OCI-LY7 (cell line): ENCODE measurements at regions not wholly inside any gene's neighbourhood (a gene's known extent, or its start where the extent isn't known, plus 50 kb on each side); places are given as distances from the start of the nearest gene placed in this dataset.

ENCODE experiments used
- BruUV-seq: library from RNA; stranded (reverse); fragments of 400-500 nt; replicated peaks from 2 replicates; lab custom pipeline; 2021; lab: Mats Ljungman, UMichigan
- CTCF ChIA-PET: fragments of 300-600 bp; sonication (Branson Sonifier 250); formaldehyde crosslinking; loops from one replicate; lab custom pipeline; 2022; ENCODE audit warnings: antibody characterized with exemption; ENCODE audit not compliant: unreplicated experiment; lab: Charles Lee
- POLR2A ChIA-PET: fragments of 300-600 bp; sonication (Branson Sonifier 250); formaldehyde crosslinking; loops from one replicate; lab custom pipeline; 2022; ENCODE audit warnings: antibody characterized with exemption; lab: Charles Lee
- DNase-seq: peaks from one replicate; pipeline ENCODE4 v3.0.0-alpha.2; 2015; ENCODE audit warnings: low spot score
- H2AFZ ChIP-seq: fragments of 200-600 bp; sonication (generic), shearing (Covaris generic); 2 replicates; pipeline ENCODE4 v1.6.1; 2014; ENCODE audit warnings: mild to moderate bottlenecking, antibody characterized with exemption, low read length, moderate library complexity
- H3K27ac ChIP-seq: fragments of 200-600 bp; sonication (generic); 2 replicates; pipeline ENCODE4 v1.5.1; 2014; ENCODE audit warnings: mixed run types, low read depth, mild to moderate bottlenecking, moderate library complexity, low read length, inconsistent platforms; ENCODE audit not compliant: poor library complexity, severe bottlenecking
- H3K36me3 ChIP-seq: fragments of 200-600 bp; sonication (generic); 2 replicates; pipeline ENCODE4 v1.6.1; 2014; ENCODE audit warnings: mild to moderate bottlenecking, antibody characterized with exemption, low read length, moderate library complexity, mixed read lengths; ENCODE audit not compliant: insufficient read depth
- H3K4me1 ChIP-seq: fragments of 200-600 bp; sonication (generic); 2 replicates; pipeline ENCODE4 v1.5.1; 2014; ENCODE audit warnings: mild to moderate bottlenecking, low read length; ENCODE audit not compliant: insufficient read depth, poor library complexity, severe bottlenecking
- H3K4me2 ChIP-seq: fragments of 200-600 bp; sonication (generic); 2 replicates; pipeline ENCODE4 v1.6.1; 2014; ENCODE audit warnings: mild to moderate bottlenecking, low read length
- H3K4me3 ChIP-seq: fragments of 200-600 bp; sonication (generic); 2 replicates; pipeline ENCODE4 v1.5.1; 2014; ENCODE audit warnings: mild to moderate bottlenecking, low read depth, low read length; ENCODE audit not compliant: poor library complexity, severe bottlenecking
- H3K79me2 ChIP-seq: fragments of 200-600 bp; sonication (generic); 2 replicates; pipeline ENCODE4 v1.6.1; 2016; ENCODE audit warnings: low read depth, mild to moderate bottlenecking, low read length, moderate library complexity, mixed read lengths; ENCODE audit not compliant: insufficient read depth
- H3K9me2 ChIP-seq: fragments of 200-600 bp; sonication (generic); 2 replicates; pipeline ENCODE4 v1.6.1; 2016; ENCODE audit warnings: mild to moderate bottlenecking, low read length, mixed read lengths; ENCODE audit not compliant: insufficient read depth
- H3K9me3 ChIP-seq: fragments of 200-600 bp; sonication (generic); 2 replicates; pipeline ENCODE4 v1.6.1; 2014; ENCODE audit warnings: mild to moderate bottlenecking, mixed run types, low read length, mixed read lengths
- H4K20me1 ChIP-seq: fragments of 200-600 bp; sonication (generic); 2 replicates; pipeline ENCODE4 v1.6.1; 2014; ENCODE audit warnings: mild to moderate bottlenecking, antibody characterized with exemption, low read length, moderate library complexity, mixed read lengths; ENCODE audit not compliant: insufficient read depth
- EZH2phosphoT487 ChIP-seq: fragments of 200-600 bp; sonication (generic); IDR thresholded peaks from 2 replicates; pipeline ENCODE4 v1.6.1; 2018; ENCODE audit warnings: low read depth, borderline replicate concordance, mild to moderate bottlenecking, mixed run types, antibody characterized with exemption, low read length, moderate library complexity, mixed read lengths
- intact Hi-C: fragments of 100-400 bp; cut with micrococcal nuclease; formaldehyde crosslinking; loops from one replicate; pipeline ENCODE4 v1.10.0; 2022; ENCODE audit not compliant: unreplicated experiment
- TF ChIP-seq, protein P1 (sequence below): fragments of 200-600 bp; sonication (generic); conservative IDR thresholded peaks from 2 replicates; pipeline ENCODE4 v1.5.1; 2014; ENCODE audit warnings: mild to moderate bottlenecking, antibody characterized with exemption, low read length, moderate library complexity, mixed read lengths

DNA sequence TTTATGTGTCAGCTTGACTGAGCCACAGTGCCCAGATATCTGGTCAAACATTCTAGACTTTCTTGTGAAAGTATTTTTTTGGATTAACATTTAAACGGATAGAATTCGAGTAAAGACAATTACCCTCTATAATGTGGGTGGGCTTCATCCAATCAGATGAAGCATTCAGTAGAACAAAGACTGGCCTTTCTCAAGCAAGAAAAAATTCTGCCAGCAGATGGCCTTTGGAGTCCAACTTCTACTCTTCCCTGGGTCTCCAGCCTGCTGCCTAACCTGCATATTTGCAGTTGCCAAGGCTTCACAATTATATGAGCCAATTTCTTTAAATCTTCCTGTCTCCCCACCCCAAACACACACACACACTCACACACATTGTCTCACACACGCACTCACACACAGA, 86.4 kb downstream of the MED10 start:
- Histone ChIP-seq H3K4me2 (no peak overlapping the region), H3K9me2 (no peaks in the 10 kb centered on the region), H3K36me3 (no peaks in the 10 kb centered on the region), H2AFZ (no peak overlapping the region), H3K4me1 (no peaks in the 10 kb centered on the region), H4K20me1 (no peaks in the 10 kb centered on the region), H3K27ac (no peak overlapping the region), H3K9me3 (no peaks in the 10 kb centered on the region), H3K4me3 (no peak overlapping the region), H3K79me2 (no peaks in the 10 kb centered on the region)
- ChIA-PET CTCF (no interaction called here), POLR2A (interaction anchor here (1.1 kb wide), 1 partner anchor 12 kb away, joined by 3 read pairs; no protein-coding TSS in a partner anchor)
- TF ChIP-seq, protein P1, sequence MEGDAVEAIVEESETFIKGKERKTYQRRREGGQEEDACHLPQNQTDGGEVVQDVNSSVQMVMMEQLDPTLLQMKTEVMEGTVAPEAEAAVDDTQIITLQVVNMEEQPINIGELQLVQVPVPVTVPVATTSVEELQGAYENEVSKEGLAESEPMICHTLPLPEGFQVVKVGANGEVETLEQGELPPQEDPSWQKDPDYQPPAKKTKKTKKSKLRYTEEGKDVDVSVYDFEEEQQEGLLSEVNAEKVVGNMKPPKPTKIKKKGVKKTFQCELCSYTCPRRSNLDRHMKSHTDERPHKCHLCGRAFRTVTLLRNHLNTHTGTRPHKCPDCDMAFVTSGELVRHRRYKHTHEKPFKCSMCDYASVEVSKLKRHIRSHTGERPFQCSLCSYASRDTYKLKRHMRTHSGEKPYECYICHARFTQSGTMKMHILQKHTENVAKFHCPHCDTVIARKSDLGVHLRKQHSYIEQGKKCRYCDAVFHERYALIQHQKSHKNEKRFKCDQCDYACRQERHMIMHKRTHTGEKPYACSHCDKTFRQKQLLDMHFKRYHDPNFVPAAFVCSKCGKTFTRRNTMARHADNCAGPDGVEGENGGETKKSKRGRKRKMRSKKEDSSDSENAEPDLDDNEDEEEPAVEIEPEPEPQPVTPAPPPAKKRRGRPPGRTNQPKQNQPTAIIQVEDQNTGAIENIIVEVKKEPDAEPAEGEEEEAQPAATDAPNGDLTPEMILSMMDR: peak; percentile 55
- no peak for TF ChIP-seq EZH2phosphoT487
- DNase-seq: peak; percentile 28
- intact Hi-C loops: loop anchor here (10.0 kb wide), 1 partner anchor 797 kb away; no protein-coding TSS in a partner anchor
- no TSS peak for BruUV-seq

DNA sequence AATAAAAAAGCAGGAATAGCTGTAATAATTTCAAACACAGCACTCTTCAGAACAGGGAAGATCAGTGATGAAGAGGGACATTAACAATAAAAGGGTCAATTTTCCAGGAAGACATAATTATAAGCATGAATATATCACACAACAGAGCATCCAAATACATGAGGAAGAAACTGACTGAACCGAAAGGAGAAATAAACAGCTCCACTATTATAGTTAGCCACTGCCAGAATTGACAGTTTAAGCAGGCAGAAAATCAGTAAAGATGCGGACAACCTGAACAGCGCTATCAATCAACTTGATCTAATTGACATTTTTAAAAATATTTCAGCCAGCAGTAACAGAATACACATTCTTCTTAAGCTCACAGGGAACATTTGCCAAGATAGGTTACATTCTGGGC, 89.1 kb downstream of the MED10 start:
- Histone ChIP-seq H4K20me1 (no peaks in the 10 kb centered on the region), H3K27ac (no peak overlapping the region), H3K9me3 (no peaks in the 10 kb centered on the region), H3K9me2 (no peaks in the 10 kb centered on the region), H3K4me1 (no peaks in the 10 kb centered on the region), H2AFZ (no peak overlapping the region), H3K4me2 (no peak overlapping the region), H3K4me3 (no peak overlapping the region), H3K79me2 (no peaks in the 10 kb centered on the region), H3K36me3 (no peaks in the 10 kb centered on the region)
- no peak for DNase-seq
- no TSS peak for BruUV-seq
- ChIA-PET CTCF (no interaction called here), POLR2A (interaction anchor here (0.5 kb wide), 1 partner anchor 151 kb away, joined by 3 read pairs; no protein-coding TSS in a partner anchor)
- intact Hi-C loops: no loop called here
- TF ChIP-seq EZH2phosphoT487: no peak
- TF ChIP-seq, protein P1: no peak

DNA sequence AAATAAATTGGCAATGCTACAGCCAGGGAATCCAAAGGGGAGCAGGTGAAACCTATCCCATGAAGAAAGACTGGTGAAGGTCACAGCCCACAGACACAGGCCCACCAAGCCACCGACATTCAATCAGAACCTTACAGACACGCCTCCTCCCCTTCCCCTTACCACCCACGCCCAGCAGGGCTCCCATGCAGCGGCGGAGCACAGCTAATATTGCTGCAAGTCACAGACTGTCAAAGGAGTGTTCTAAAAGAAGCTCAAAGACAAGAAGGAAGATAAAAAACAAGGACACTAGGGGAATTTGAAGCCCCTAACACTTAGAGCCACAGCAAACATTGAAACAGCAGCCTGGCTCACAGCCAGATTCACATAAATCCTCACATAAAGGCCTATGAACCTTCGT, 91.2 kb downstream of the MED10 start:
- no peak overlapping the region for H3K27ac ChIP-seq
- BruUV-seq: no TSS peak
- DNase-seq: no peak
- no peak overlapping the region for H3K4me2 ChIP-seq
- intact Hi-C loops: no loop called here
- ChIA-PET POLR2A (no interaction called here), CTCF (no interaction called here)
- no peaks in the 10 kb centered on the region for H4K20me1 ChIP-seq
- no peaks in the 10 kb centered on the region for H3K36me3 ChIP-seq
- H3K79me2 ChIP-seq: no peaks in the 10 kb centered on the region
- no peaks in the 10 kb centered on the region for H3K4me1 ChIP-seq
- no peaks in the 10 kb centered on the region for H3K9me3 ChIP-seq
- no peaks in the 10 kb centered on the region for H3K9me2 ChIP-seq
- TF ChIP-seq, protein P1: no peak
- no peak for TF ChIP-seq EZH2phosphoT487
- no peak overlapping the region for H2AFZ ChIP-seq
- H3K4me3 ChIP-seq: no peak overlapping the region
